A549 (cell line): ENCODE measurements at regions not wholly inside any gene's neighbourhood (a gene's known extent, or its start where the extent isn't known, plus 50 kb on each side); places are given as distances from the start of the nearest gene placed in this dataset.

ENCODE experiments used
- ATAC-seq, 2 experiments: fragments of 200-7000 bp in 1 of 2; fragments of >200 bp in 1 of 2; cut with Nextera tagmentation in 1 of 2; cut with Tn5 transposase in 1 of 2; 3 replicates each; pipeline versions ENCODE4 v1.8.0 to v1.9.1; 2018 to 2020; ENCODE audit warnings: mild to moderate bottlenecking in 1 of 2, moderate library complexity in 1 of 2
- CTCF ChIA-PET: fragments of 300-600 bp; sonication (Branson Sonifier 250); formaldehyde crosslinking; extraction: SDS; loops from one replicate; lab custom pipeline; 2021; ENCODE audit warnings: antibody characterized with exemption, inconsistent platforms; lab: Yijun Ruan, JAX
- POLR2A ChIA-PET: fragments of 350-600 bp; formaldehyde crosslinking; extraction: SDS; loops from one replicate; lab custom pipeline; 2021; ENCODE audit warnings: antibody characterized with exemption, inconsistent platforms; lab: Yijun Ruan, JAX
- DNase-seq, 2 experiments: peaks; one replicate each; pipeline versions ENCODE4 v3.0.0 to v3.0.0-alpha.2; 2011 to 2016; ENCODE audit warnings: low read depth in 1 of 2, low spot score in 1 of 2
- FAIRE-seq: peaks from 2 replicates; lab custom pipeline; 2011; peaks lifted over from hg19 to GRCh38; lab: Jason Lieb, UNC
- H3K27ac ChIP-seq, 2 experiments: fragments of >200 bp; sonication (Bioruptor Twin); formaldehyde crosslinking; 3 replicates each; pipeline ENCODE4 v1.5.1; 2016 to 2017
- H3K4me1 ChIP-seq: fragments of >200 bp; sonication (Bioruptor Twin); formaldehyde crosslinking; 3 replicates; pipeline ENCODE4 v1.6.1; 2016
- H3K4me2 ChIP-seq: fragments of >200 bp; sonication (Bioruptor Twin); formaldehyde crosslinking; 3 replicates; pipeline ENCODE4 v1.6.1; 2016
- H3K4me3 ChIP-seq: fragments of >200 bp; sonication (Bioruptor Twin); formaldehyde crosslinking; 3 replicates; pipeline ENCODE4 v1.5.1; 2016
- H3K9me3 ChIP-seq: fragments of >200 bp; sonication (Bioruptor Twin); formaldehyde crosslinking; 3 replicates; pipeline ENCODE4 v1.6.1; 2016
- BCL3 ChIP-seq: fragments of >200 bp; sonication (Bioruptor Twin); formaldehyde crosslinking; IDR thresholded peaks from 3 replicates; pipeline ENCODE4 v1.6.1; 2016
- CHD4 ChIP-seq: fragments of 200-600 bp; sonication (generic); IDR thresholded peaks from 2 replicates; pipeline ENCODE4 v1.6.1; 2016; ENCODE audit warnings: antibody characterized with exemption, mild to moderate bottlenecking, borderline replicate concordance
- EHF ChIP-seq: fragments of 250-450 bp; sonication (Bioruptor Pico); IDR thresholded peaks from 2 replicates; pipeline ENCODE4 v1.5.0; 2020; ENCODE audit warnings: mild to moderate bottlenecking
- GATA3 ChIP-seq: IDR thresholded peaks from 2 replicates; pipeline ENCODE4 v1.6.1; 2012; ENCODE audit warnings: borderline replicate concordance
- HDAC2 ChIP-seq: fragments of 200-600 bp; sonication (generic); IDR thresholded peaks from 2 replicates; pipeline ENCODE4 v1.6.1; 2016
- HES2 ChIP-seq: fragments of >200 bp; sonication (Bioruptor Twin); formaldehyde crosslinking; IDR thresholded peaks from 2 replicates; pipeline ENCODE4 v1.6.1; 2016
- HOXB13 ChIP-seq: fragments of 250-450 bp; sonication (Bioruptor Pico); IDR thresholded peaks from 2 replicates; pipeline ENCODE4 v1.5.0; 2020; ENCODE audit warnings: low read depth, mild to moderate bottlenecking, moderate library complexity
- HOXB5 ChIP-seq: fragments of 250-450 bp; sonication (Bioruptor Pico); IDR thresholded peaks from 2 replicates; pipeline ENCODE4 v1.5.0; 2020; ENCODE audit warnings: mild to moderate bottlenecking, moderate library complexity
- JUN ChIP-seq, 2 experiments: fragments of >200 bp; sonication (Bioruptor Twin); formaldehyde crosslinking; IDR thresholded peaks; 2 replicates in 1 of 2; 3 replicates in 1 of 2; pipeline ENCODE4 v1.6.1; 2016 to 2017
- KDM5A ChIP-seq: fragments of 200-600 bp; sonication (generic); IDR thresholded peaks from 2 replicates; pipeline ENCODE4 v1.6.1; 2016; ENCODE audit warnings: antibody characterized with exemption, mild to moderate bottlenecking
- MAZ ChIP-seq: fragments of 150-350 bp; IDR thresholded peaks from 2 replicates; pipeline ENCODE4 v1.6.1; 2014; ENCODE audit warnings: antibody characterized with exemption, low read depth, low read length, borderline replicate concordance
- NPAS2 ChIP-seq: fragments of 250-450 bp; sonication (Bioruptor Pico); IDR thresholded peaks from 2 replicates; pipeline ENCODE4 v1.8.0; 2022; ENCODE audit warnings: mild to moderate bottlenecking, moderate library complexity, borderline replicate concordance
- PHF8 ChIP-seq: fragments of 200-600 bp; sonication (generic); IDR thresholded peaks from 2 replicates; pipeline ENCODE4 v1.6.1; 2016; ENCODE audit warnings: low read depth, mild to moderate bottlenecking, antibody characterized with exemption, moderate library complexity, borderline replicate concordance
- RCOR1 ChIP-seq: fragments of 150-350 bp; IDR thresholded peaks from 2 replicates; pipeline ENCODE4 v1.6.1; 2014; ENCODE audit warnings: antibody characterized with exemption, low read length, low read depth
- TFCP2L1 ChIP-seq: fragments of 250-450 bp; sonication (Bioruptor Pico); IDR thresholded peaks from 2 replicates; pipeline ENCODE4 v1.5.0; 2021; ENCODE audit warnings: mild to moderate bottlenecking
- ZSCAN20 ChIP-seq: fragments of 250-450 bp; sonication (Bioruptor Pico); IDR thresholded peaks from 2 replicates; pipeline ENCODE4 v1.8.0; 2022; ENCODE audit warnings: mild to moderate bottlenecking, moderate library complexity
- WGBS: methylation state at CpG from one replicate; pipeline ENCODE4 v1.1.6; 2017; ENCODE audit errors: missing lambda C conversion rate; 5-methylcytosine and 5-hydroxymethylcytosine counted together
- TF ChIP-seq, protein P1 (sequence below): IDR thresholded peaks from 2 replicates; pipeline ENCODE4 v1.6.1; 2012; ENCODE audit warnings: low read depth, borderline replicate concordance
- TF ChIP-seq, protein P2 (sequence below): IDR thresholded peaks from 2 replicates; pipeline ENCODE4 v1.6.1; 2012
- TF ChIP-seq, protein P3 (sequence below): fragments of >200 bp; sonication (Bioruptor Twin); formaldehyde crosslinking; IDR thresholded peaks from 3 replicates; pipeline ENCODE4 v1.5.1; 2016
- TF ChIP-seq, protein P4 (sequence below): fragments of 150-350 bp; IDR thresholded peaks from 2 replicates; pipeline ENCODE4 v1.6.1; 2014; ENCODE audit warnings: low read depth, mild to moderate bottlenecking, low read length

GRCh38 chr12:91622037-91622436 lies 439.4 kb upstream of the DCN start:
- Histone ChIP-seq H3K4me3 (no peak overlapping the region), H3K4me1 (peaks cover 11% of the 10 kb centered on the region; the same call in 2 of the 3 replicates), H3K9me3 (no peaks in the 10 kb centered on the region; the same call in 2 of the 3 replicates)
- no peak for ATAC-seq
- ChIA-PET POLR2A (no interaction called here), CTCF (no interaction called here)
- WGBS = 22% methylated on average over 2 of the region's 2 CpGs
- DNase-seq = no peak
- no peak for TF ChIP-seq NPAS2 (CRISPR knock-in tag)
- TF ChIP-seq RCOR1 = no peak
- no peak for TF ChIP-seq KDM5A
- no peak for TF ChIP-seq TFCP2L1 (CRISPR knock-in tag)
- TF ChIP-seq, protein P1, sequence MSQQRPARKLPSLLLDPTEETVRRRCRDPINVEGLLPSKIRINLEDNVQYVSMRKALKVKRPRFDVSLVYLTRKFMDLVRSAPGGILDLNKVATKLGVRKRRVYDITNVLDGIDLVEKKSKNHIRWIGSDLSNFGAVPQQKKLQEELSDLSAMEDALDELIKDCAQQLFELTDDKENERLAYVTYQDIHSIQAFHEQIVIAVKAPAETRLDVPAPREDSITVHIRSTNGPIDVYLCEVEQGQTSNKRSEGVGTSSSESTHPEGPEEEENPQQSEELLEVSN = no peak
- no peak for TF ChIP-seq HDAC2
- TF ChIP-seq, protein P2, sequence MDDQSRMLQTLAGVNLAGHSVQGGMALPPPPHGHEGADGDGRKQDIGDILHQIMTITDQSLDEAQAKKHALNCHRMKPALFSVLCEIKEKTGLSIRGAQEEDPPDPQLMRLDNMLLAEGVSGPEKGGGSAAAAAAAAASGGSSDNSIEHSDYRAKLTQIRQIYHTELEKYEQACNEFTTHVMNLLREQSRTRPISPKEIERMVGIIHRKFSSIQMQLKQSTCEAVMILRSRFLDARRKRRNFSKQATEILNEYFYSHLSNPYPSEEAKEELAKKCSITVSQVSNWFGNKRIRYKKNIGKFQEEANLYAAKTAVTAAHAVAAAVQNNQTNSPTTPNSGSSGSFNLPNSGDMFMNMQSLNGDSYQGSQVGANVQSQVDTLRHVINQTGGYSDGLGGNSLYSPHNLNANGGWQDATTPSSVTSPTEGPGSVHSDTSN = no peak
- TF ChIP-seq, protein P3, sequence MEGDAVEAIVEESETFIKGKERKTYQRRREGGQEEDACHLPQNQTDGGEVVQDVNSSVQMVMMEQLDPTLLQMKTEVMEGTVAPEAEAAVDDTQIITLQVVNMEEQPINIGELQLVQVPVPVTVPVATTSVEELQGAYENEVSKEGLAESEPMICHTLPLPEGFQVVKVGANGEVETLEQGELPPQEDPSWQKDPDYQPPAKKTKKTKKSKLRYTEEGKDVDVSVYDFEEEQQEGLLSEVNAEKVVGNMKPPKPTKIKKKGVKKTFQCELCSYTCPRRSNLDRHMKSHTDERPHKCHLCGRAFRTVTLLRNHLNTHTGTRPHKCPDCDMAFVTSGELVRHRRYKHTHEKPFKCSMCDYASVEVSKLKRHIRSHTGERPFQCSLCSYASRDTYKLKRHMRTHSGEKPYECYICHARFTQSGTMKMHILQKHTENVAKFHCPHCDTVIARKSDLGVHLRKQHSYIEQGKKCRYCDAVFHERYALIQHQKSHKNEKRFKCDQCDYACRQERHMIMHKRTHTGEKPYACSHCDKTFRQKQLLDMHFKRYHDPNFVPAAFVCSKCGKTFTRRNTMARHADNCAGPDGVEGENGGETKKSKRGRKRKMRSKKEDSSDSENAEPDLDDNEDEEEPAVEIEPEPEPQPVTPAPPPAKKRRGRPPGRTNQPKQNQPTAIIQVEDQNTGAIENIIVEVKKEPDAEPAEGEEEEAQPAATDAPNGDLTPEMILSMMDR = no peak
- no peak for TF ChIP-seq JUN (IDR thresholded peaks at IDR 0.05)
- TF ChIP-seq, protein P4, sequence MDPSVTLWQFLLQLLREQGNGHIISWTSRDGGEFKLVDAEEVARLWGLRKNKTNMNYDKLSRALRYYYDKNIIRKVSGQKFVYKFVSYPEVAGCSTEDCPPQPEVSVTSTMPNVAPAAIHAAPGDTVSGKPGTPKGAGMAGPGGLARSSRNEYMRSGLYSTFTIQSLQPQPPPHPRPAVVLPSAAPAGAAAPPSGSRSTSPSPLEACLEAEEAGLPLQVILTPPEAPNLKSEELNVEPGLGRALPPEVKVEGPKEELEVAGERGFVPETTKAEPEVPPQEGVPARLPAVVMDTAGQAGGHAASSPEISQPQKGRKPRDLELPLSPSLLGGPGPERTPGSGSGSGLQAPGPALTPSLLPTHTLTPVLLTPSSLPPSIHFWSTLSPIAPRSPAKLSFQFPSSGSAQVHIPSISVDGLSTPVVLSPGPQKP = no peak
- no peak for TF ChIP-seq CHD4
- TF ChIP-seq, all 56 proteins: peak for 0
- Histone ChIP-seq H3K4me2 (no peak overlapping the region), H3K27ac (no peak overlapping the region)
- FAIRE-seq = no peak

DNA sequence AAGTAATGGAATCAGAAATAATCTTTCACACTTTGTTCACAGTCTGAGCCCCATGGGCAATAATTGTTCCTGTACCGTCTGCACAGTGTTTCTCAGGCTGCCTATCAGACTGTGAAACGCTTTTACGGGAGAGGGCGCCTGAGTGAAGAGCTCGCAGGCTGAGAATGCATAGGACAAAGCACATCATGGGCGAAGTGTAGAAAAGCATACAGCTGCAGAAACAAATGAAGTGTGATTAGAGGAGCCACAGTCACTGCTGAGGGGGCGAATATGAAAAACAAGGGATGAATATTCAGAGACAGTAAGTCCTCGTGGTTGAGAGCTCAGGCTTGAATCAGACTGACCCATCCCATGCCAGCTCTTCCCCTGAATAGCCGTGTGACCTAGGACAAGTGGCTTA lies 438.4 kb upstream of the DCN start:
- FAIRE-seq (no peak), ATAC-seq (no peak), DNase-seq (no peak)
- Histone ChIP-seq H3K4me3 (no peak overlapping the region), H3K9me3 (no peaks in the 10 kb centered on the region), H3K4me2 (no peak overlapping the region), H3K27ac (no peak overlapping the region), H3K4me1 (peaks cover 11% of the 10 kb centered on the region; the same call in 2 of the 3 replicates)
- POLR2A ChIA-PET = interaction anchor here (0.6 kb wide), 1 partner anchor 588 kb away, joined by 3 read pairs; no protein-coding TSS in a partner anchor
- WGBS = 70% methylated on average over 9 of the region's 9 CpGs
- no peak for TF ChIP-seq EHF (CRISPR knock-in tag)
- TF ChIP-seq ZSCAN20 (CRISPR knock-in tag) = no peak
- no peak for TF ChIP-seq HOXB13 (CRISPR knock-in tag)
- TF ChIP-seq BCL3 = no peak
- TF ChIP-seq HOXB5 (CRISPR knock-in tag) = no peak
- TF ChIP-seq MAZ = no peak
- TF ChIP-seq GATA3 = no peak
- no peak for TF ChIP-seq HES2
- no peak for TF ChIP-seq NPAS2 (CRISPR knock-in tag)
- TF ChIP-seq PHF8 = no peak
- CTCF ChIA-PET = no interaction called here
